Transverse colon (tissue), 4 donors: ENCODE measurements at regions not wholly inside any gene's neighbourhood (a gene's known extent, or its start where the extent isn't known, plus 50 kb on each side); places are given as distances from the start of the nearest gene placed in this dataset.

ENCODE experiments used
- DNase-seq: peaks from one replicate; pipeline ENCODE4 v3.0.0-alpha.2; 2019
- H3K27ac ChIP-seq, 4 donors: fragments of 200-600 bp; sonication (generic); 2 replicates each; pipeline ENCODE4 v1.5.1; 2016 to 2018; ENCODE audit warnings: inconsistent platforms in 4 of 4
- H3K27me3 ChIP-seq: fragments of 200-600 bp; sonication (generic); 2 replicates; pipeline ENCODE4 v1.5.1; 2017; ENCODE audit warnings: inconsistent platforms
- H3K36me3 ChIP-seq, 4 donors: fragments of 200-600 bp; sonication (generic); 2 replicates each; pipeline ENCODE4 v1.5.1; 2017 to 2019; ENCODE audit warnings: inconsistent platforms in 4 of 4
- H3K4me1 ChIP-seq, 4 donors: fragments of 200-600 bp; sonication (generic); 2 replicates each; pipeline ENCODE4 v1.5.1; 2017 to 2020; ENCODE audit warnings: inconsistent platforms in 4 of 4
- H3K4me3 ChIP-seq, 4 donors: fragments of 200-600 bp; sonication (generic); 1 replicate in 1 of 4; 2 replicates in 3 of 4; pipeline versions ENCODE4 v1.5.1 to v1.6.1; 2017 to 2019; ENCODE audit warnings: inconsistent platforms in 4 of 4
- H3K9me3 ChIP-seq, 2 donors: fragments of 200-600 bp; sonication (generic); 2 replicates each; pipeline ENCODE4 v1.5.1; 2017 to 2019; ENCODE audit warnings: inconsistent platforms in 2 of 2
- EP300 ChIP-seq: sonication (generic); formaldehyde crosslinking; IDR thresholded peaks from one replicate; pipeline ENCODE4 v1.6.1; 2017; ENCODE audit warnings: antibody characterized with exemption, low read depth
- POLR2A ChIP-seq: fragments of 450-650 bp; IDR thresholded peaks from one replicate; pipeline ENCODE4 v1.6.1; 2016; ENCODE audit warnings: antibody characterized with exemption, mild to moderate bottlenecking, moderate library complexity
- POLR2AphosphoS5 ChIP-seq, 3 donors: sonication (generic); formaldehyde crosslinking; IDR thresholded peaks; one replicate each; pipeline ENCODE4 v1.6.1; 2016; ENCODE audit warnings: antibody characterized with exemption in 3 of 3
- WGBS, 2 donors: methylation state at CpG; one replicate each; pipeline ENCODE4 v1.1.5; 2018; ENCODE audit warnings: low coverage in 1 of 2; 5-methylcytosine and 5-hydroxymethylcytosine counted together
- in situ Hi-C, 4 donors: fragments of 200-750 bp; cut with MboI; loops; one replicate each; pipeline versions ENCODE4 v1.15.0 to v1.15.1; 2017; ENCODE audit warnings: low sequenced_read_pairs in 3 of 4, low pct_ligation_motif_present in 1 of 4, low pct_unique_long_range_greater_than_20kb in 1 of 4
- intact Hi-C: fragments of 100-400 bp; cut with DNase I; formaldehyde crosslinking; loops from one replicate; pipeline ENCODE4 v1.15.1; 2023; ENCODE audit warnings: low total_unique reads
- TF ChIP-seq, protein P1 (sequence below), 5 experiments: fragments of 200-600 bp in 3 of 5; fragments of 450-650 bp in 2 of 5; sonication (generic) in 3 of 5; IDR thresholded peaks; 1 replicate in 2 of 5; 2 replicates in 3 of 5; pipeline ENCODE4 v1.5.1; 2016 to 2017; ENCODE audit warnings: antibody characterized with exemption in 5 of 5, inconsistent platforms in 3 of 5, mild to moderate bottlenecking in 2 of 5, moderate library complexity in 1 of 5

DNA sequence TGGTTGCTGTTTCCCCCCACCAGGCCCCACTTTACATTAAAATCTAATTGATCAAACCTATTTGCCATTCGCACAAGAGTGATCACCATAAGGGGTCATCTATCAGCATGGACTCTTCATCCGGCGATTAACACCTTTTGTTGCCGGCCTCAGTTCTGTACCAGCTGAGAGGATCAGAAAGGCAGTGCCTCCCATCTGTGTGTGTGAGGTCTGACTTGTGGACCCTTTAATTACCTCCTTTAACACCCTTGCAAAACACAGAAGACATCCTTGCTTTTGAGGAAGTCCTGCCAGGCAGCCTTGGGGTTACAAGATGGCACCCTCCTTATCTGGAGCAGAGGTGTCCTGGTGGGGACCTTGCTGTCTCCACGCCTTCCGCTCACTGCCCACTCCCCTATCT is 77.2 kb upstream of the IRX3 start:
- H3K27ac ChIP-seq: no peak overlapping the region
- WGBS, 2 donors: 95% methylated on average over 6 of the region's 6 CpGs; no CpG with 5 or more reads in 1 of the 2 donors
- no peaks in the 10 kb centered on the region for H3K4me1 ChIP-seq
- no peak overlapping the region for H3K4me3 ChIP-seq
- no peaks in the 10 kb centered on the region for H3K36me3 ChIP-seq
- TF ChIP-seq POLR2AphosphoS5 (IDR thresholded peaks at IDR 0.05): no peak
- no peak for TF ChIP-seq EP300
- TF ChIP-seq POLR2A: no peak
- TF ChIP-seq, protein P1, sequence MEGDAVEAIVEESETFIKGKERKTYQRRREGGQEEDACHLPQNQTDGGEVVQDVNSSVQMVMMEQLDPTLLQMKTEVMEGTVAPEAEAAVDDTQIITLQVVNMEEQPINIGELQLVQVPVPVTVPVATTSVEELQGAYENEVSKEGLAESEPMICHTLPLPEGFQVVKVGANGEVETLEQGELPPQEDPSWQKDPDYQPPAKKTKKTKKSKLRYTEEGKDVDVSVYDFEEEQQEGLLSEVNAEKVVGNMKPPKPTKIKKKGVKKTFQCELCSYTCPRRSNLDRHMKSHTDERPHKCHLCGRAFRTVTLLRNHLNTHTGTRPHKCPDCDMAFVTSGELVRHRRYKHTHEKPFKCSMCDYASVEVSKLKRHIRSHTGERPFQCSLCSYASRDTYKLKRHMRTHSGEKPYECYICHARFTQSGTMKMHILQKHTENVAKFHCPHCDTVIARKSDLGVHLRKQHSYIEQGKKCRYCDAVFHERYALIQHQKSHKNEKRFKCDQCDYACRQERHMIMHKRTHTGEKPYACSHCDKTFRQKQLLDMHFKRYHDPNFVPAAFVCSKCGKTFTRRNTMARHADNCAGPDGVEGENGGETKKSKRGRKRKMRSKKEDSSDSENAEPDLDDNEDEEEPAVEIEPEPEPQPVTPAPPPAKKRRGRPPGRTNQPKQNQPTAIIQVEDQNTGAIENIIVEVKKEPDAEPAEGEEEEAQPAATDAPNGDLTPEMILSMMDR (IDR thresholded peaks at IDR 0.05): no peak
- in situ Hi-C loops (no loop called here), intact Hi-C loops (no loop called here)
- no peak for DNase-seq
- peaks cover 38% of the 10 kb centered on the region for H3K27me3 ChIP-seq
- H3K9me3 ChIP-seq: no peaks in the 10 kb centered on the region

DNA sequence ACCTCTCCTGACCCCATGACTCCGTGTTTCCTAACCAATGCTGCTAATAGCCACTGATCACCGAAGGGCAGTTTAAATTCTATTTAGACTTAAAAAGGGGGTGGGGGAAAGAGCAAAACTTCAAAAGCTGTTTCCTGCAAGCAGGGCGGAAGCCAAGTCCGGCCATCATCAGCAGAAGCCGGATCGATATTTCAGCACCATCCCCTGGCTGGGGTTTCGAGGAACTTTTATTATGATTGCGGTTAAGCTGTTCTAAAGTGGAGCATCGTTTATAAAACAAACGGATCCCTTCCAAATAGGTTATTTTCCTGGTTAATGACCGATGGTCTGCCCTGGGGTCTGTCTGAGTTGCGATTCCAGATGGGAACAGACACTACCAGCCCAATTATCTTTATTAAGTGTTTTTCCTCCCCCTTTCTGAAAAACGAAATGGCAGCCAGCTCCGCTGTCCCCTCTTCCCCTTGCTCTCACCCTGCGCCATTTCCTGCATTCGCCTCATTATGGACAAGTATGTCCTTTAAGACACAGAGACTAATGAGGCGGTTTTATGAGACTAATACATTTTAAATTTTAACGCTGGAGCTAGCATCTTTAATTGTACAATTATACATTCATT is 76.1 kb upstream of the IRX3 start:
- in situ Hi-C loops (no loop called here), intact Hi-C loops (no loop called here)
- Histone ChIP-seq H3K36me3 (no peaks in the 10 kb centered on the region), H3K4me1 (no peaks in the 10 kb centered on the region), H3K27me3 (peaks cover 43% of the 10 kb centered on the region), H3K4me3 (no peak overlapping the region), H3K9me3 (no peaks in the 10 kb centered on the region), H3K27ac (no peak overlapping the region)
- 46% methylated on average over 9 to 18 of the region's 18 CpGs for WGBS, 2 donors
- TF ChIP-seq POLR2AphosphoS5 (IDR thresholded peaks at IDR 0.05): no peak
- no peak for TF ChIP-seq POLR2A
- TF ChIP-seq, protein P1 (IDR thresholded peaks at IDR 0.05): no peak
- no peak for TF ChIP-seq EP300
- DNase-seq: no peak

DNA sequence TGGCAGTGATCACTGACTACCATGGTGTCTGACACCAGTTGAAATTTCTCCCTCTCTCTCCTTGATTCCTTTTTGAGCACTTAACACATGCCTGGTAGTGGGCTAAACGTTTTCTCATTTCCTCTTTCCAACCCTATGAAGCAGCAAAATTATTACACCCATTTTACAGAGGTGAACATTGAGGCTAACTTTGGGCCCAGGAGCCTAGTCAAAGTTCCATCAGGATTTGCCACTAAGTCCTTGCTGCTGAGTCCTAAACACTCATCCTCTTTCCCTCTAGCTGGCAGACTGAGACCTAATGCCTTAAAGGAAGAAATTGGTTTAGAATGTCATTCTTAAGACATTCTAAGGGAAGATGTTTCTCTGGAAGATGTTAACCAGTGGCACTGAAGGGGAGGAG is 74.7 kb upstream of the IRX3 start:
- TF ChIP-seq, protein P1 (IDR thresholded peaks at IDR 0.05): no peak
- TF ChIP-seq POLR2AphosphoS5 (IDR thresholded peaks at IDR 0.05) (no peak), EP300 (no peak), POLR2A (no peak)
- 21 to 63% methylated on average over 1 of the region's 1 CpG for WGBS, 2 donors
- Histone ChIP-seq H3K9me3 (no peaks in the 10 kb centered on the region), H3K4me1 (no peaks in the 10 kb centered on the region), H3K27ac (no peak overlapping the region), H3K27me3 (peaks cover 43% of the 10 kb centered on the region), H3K4me3 (no peak overlapping the region), H3K36me3 (no peaks in the 10 kb centered on the region)
- in situ Hi-C loops: no loop called here
- intact Hi-C loops: no loop called here
- DNase-seq: no peak

DNA sequence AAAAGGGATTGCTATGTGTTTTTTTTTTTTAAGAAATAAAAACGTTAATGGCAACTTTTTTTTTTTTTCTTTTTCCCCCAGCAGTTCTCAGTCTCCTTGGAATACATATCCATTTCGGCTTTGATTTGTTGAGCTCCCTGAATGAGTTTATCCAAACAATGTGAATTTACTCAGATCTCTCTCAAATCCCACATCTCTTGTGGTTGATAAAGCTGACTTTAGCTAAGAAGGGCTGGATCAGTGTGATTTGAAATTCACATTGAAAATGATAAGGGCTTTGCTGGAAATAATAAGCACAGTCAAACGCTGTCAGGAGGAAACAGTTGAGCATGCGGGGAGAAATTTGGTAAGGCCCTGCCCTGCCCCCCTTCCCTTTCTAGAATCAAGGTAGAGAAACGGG is 74.1 kb upstream of the IRX3 start:
- intact Hi-C loops: no loop called here
- 28 to 41% methylated on average over 2 to 5 of the region's 5 CpGs for WGBS, 2 donors
- TF ChIP-seq POLR2A: no peak
- TF ChIP-seq EP300: no peak
- TF ChIP-seq, protein P1 (IDR thresholded peaks at IDR 0.05): no peak
- TF ChIP-seq POLR2AphosphoS5 (IDR thresholded peaks at IDR 0.05): no peak
- Histone ChIP-seq H3K27ac (no peak overlapping the region), H3K27me3 (peaks cover 43% of the 10 kb centered on the region), H3K4me3 (no peak overlapping the region), H3K9me3 (no peaks in the 10 kb centered on the region), H3K36me3 (no peaks in the 10 kb centered on the region), H3K4me1 (no peaks in the 10 kb centered on the region)
- in situ Hi-C loops: no loop called here
- no peak for DNase-seq
